GM23338 (cell line): ENCODE measurements at regions not wholly inside any gene's neighbourhood (a gene's known extent, or its start where the extent isn't known, plus 50 kb on each side); places are given as distances from the start of the nearest gene placed in this dataset.

Experiments
- CREB1 ChIP-seq: fragments of 250-450 bp; sonication (Bioruptor Pico); IDR thresholded peaks from 2 replicates; pipeline ENCODE4 v1.5.0; 2020; ENCODE audit warnings: low read depth, mild to moderate bottlenecking, moderate library complexity
- EZH2 ChIP-seq: fragments of 200-600 bp; sonication (generic); IDR thresholded peaks from one replicate; pipeline ENCODE4 v1.8.0; 2017; ENCODE audit warnings: antibody characterized with exemption, mild to moderate bottlenecking, low read depth; ENCODE audit not compliant: unreplicated experiment
- JUNB ChIP-seq: IDR thresholded peaks from one replicate; pipeline ENCODE4 v1.6.1; 2016; ENCODE audit warnings: antibody characterized with exemption; ENCODE audit not compliant: unreplicated experiment
- REST ChIP-seq: IDR thresholded peaks from one replicate; pipeline ENCODE4 v1.6.1; 2018; ENCODE audit warnings: antibody characterized with exemption; ENCODE audit not compliant: unreplicated experiment
- STAT1 ChIP-seq: IDR thresholded peaks from one replicate; pipeline ENCODE4 v1.6.1; 2016; ENCODE audit warnings: antibody characterized with exemption; ENCODE audit not compliant: unreplicated experiment
- ZNF331 ChIP-seq: fragments of 250-450 bp; sonication (Bioruptor Pico); IDR thresholded peaks from 2 replicates; pipeline ENCODE4 v1.5.0; 2020; ENCODE audit warnings: low read depth, mild to moderate bottlenecking, moderate library complexity
- TF ChIP-seq, protein P1 (sequence below), 2 experiments: fragments of 200-600 bp in 1 of 2; sonication (generic) in 1 of 2; conservative IDR thresholded peaks; 2 replicates each; pipeline versions ENCODE4 v1.5.1 to v1.6.1; 2016 to 2017; ENCODE audit warnings: antibody characterized with exemption in 2 of 2, low read depth in 2 of 2, mild to moderate bottlenecking in 2 of 2, moderate library complexity in 1 of 2

GRCh38 chr5:57671371-57671770 is 188.8 kb upstream of the ACTBL2 start:
- TF ChIP-seq, protein P1, sequence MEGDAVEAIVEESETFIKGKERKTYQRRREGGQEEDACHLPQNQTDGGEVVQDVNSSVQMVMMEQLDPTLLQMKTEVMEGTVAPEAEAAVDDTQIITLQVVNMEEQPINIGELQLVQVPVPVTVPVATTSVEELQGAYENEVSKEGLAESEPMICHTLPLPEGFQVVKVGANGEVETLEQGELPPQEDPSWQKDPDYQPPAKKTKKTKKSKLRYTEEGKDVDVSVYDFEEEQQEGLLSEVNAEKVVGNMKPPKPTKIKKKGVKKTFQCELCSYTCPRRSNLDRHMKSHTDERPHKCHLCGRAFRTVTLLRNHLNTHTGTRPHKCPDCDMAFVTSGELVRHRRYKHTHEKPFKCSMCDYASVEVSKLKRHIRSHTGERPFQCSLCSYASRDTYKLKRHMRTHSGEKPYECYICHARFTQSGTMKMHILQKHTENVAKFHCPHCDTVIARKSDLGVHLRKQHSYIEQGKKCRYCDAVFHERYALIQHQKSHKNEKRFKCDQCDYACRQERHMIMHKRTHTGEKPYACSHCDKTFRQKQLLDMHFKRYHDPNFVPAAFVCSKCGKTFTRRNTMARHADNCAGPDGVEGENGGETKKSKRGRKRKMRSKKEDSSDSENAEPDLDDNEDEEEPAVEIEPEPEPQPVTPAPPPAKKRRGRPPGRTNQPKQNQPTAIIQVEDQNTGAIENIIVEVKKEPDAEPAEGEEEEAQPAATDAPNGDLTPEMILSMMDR (conservative IDR thresholded peaks at IDR 0.05; ENCODE audit: low read depth in 2 of 2), result no peak
- no peak for TF ChIP-seq EZH2
- no peak for TF ChIP-seq STAT1
- TF ChIP-seq ZNF331, result no peak
- no peak for TF ChIP-seq CREB1 (CRISPR knock-in tag)
- TF ChIP-seq JUNB, result no peak
- TF ChIP-seq REST, result no peak
